Brain microvascular endothelial cell (primary cell): ENCODE measurements at regions not wholly inside any gene's neighbourhood (a gene's known extent, or its start where the extent isn't known, plus 50 kb on each side); places are given as distances from the start of the nearest gene placed in this dataset.

Source experiments
- DNase-seq: peaks from one replicate; pipeline ENCODE4 v3.0.0-alpha.2; 2020
- H3K27ac ChIP-seq: fragments of 250-450 bp; sonication (Bioruptor Pico); 2 replicates; pipeline ENCODE4 v1.5.1; 2020; ENCODE audit warnings: mild to moderate bottlenecking, moderate library complexity
- H3K27me3 ChIP-seq: fragments of 250-450 bp; sonication (Bioruptor Pico); replicated peaks from 2 replicates; pipeline ENCODE4 v1.5.1; 2020; ENCODE audit warnings: mild to moderate bottlenecking
- H3K36me3 ChIP-seq: fragments of 250-450 bp; sonication (Bioruptor Pico); replicated peaks from 2 replicates; pipeline ENCODE4 v1.5.1; 2020; ENCODE audit warnings: mild to moderate bottlenecking
- H3K4me3 ChIP-seq: 2 replicates; pipeline ENCODE4 v1.5.1; 2011; ENCODE audit warnings: low read depth, mild to moderate bottlenecking, control low read depth, low read length, moderate library complexity
- CTCF ChIP-seq: IDR thresholded peaks from 2 replicates; pipeline ENCODE4 v1.5.1; 2011; ENCODE audit warnings: low read depth, mild to moderate bottlenecking, moderate library complexity, low read length, control low read depth, inconsistent platforms; ENCODE audit errors: missing control alignments
- in situ Hi-C: cut with HindIII; loops from 2 replicates; pipeline ENCODE4 v1.10.0; 2017; ENCODE audit warnings: low sequenced_read_pairs, low pct_ligation_motif_present

GRCh38 chr2:185208261-185208660 lies 530.3 kb upstream of the FSIP2 start:
- peak; percentile 32 for DNase-seq
- TF ChIP-seq CTCF = peak; percentile 75

GRCh38 chr2:185215497-185215896 lies 523.1 kb upstream of the FSIP2 start:
- TF ChIP-seq CTCF = peak; percentile 20
- in situ Hi-C loops = no loop called here
- H3K4me3 ChIP-seq = no peak overlapping the region
- no peak overlapping the region for H3K27ac ChIP-seq
- DNase-seq = no peak
- H3K36me3 ChIP-seq = no peaks in the 10 kb centered on the region
- H3K27me3 ChIP-seq = no peaks in the 10 kb centered on the region

More at GRCh38 chr2:185208261-185208660, 530.3 kb upstream of the FSIP2 start:
- H3K27ac ChIP-seq = no peak overlapping the region
- no peaks in the 10 kb centered on the region for H3K36me3 ChIP-seq
- in situ Hi-C loops = no loop called here
- H3K4me3 ChIP-seq = no peak overlapping the region
- H3K27me3 ChIP-seq = no peaks in the 10 kb centered on the region

- peak; percentile 36 for DNase-seq
- no peak overlapping the region for H3K27ac ChIP-seq
- no peak for TF ChIP-seq CTCF
- H3K36me3 ChIP-seq = no peaks in the 10 kb centered on the region
- H3K27me3 ChIP-seq = no peaks in the 10 kb centered on the region
- in situ Hi-C loops = no loop called here
- H3K4me3 ChIP-seq = no peak overlapping the region
Observed at GRCh38 chr2:185219981-185220380, 518.6 kb upstream of the FSIP2 start.

GRCh38 chr2:185222311-185222710 lies 516.3 kb upstream of the FSIP2 start:
- in situ Hi-C loops = no loop called here
- H3K27me3 ChIP-seq = no peaks in the 10 kb centered on the region
- no peak overlapping the region for H3K4me3 ChIP-seq
- no peak overlapping the region for H3K27ac ChIP-seq
- no peaks in the 10 kb centered on the region for H3K36me3 ChIP-seq
- no peak for TF ChIP-seq CTCF
- no peak for DNase-seq

DNA sequence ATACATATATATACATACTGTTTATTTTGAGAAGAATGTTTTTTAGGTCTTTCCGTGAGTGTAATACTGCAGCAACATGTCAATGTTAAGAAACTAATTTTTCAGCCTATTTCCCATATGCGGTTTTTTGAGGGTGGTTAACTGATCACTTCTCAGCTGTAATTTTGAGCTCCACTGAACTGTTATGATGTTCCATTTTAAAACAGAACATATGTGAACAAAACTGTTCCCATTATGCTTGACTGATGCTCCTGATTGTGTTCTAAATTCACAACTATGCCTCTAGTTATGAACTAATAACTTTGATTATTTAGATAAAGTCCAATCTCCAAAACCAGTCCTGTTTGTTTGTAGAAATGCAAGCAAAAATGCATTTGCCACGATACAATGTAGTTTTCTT lies 511.2 kb upstream of the FSIP2 start:
- TF ChIP-seq CTCF = no peak

DNA sequence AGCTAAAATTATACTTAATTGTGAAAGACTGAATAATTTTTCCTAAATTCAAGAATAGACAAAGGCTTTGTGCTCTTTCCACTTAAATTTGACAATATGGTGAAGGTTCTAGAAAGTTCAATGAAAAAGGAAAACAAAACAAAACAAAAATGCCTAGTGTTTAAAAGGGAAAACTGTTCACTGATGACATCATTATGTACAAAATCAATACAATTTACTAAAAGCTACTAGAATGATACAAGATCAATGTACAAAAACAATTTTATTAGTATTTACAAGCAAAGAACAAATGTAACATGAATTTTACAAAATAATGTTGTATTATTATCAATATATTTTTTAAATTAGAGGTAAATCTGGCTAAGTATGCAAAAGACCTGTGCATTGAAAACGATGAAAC lies 499.1 kb upstream of the FSIP2 start:
- H3K27ac ChIP-seq = no peak overlapping the region
- no peak for TF ChIP-seq CTCF
- no peak overlapping the region for H3K4me3 ChIP-seq
- DNase-seq = no peak
- no peaks in the 10 kb centered on the region for H3K27me3 ChIP-seq
- in situ Hi-C loops = no loop called here
- H3K36me3 ChIP-seq = no peaks in the 10 kb centered on the region

More for the DNA sequence above, 511.2 kb upstream of the FSIP2 start:
- Histone ChIP-seq H3K27ac (no peak overlapping the region), H3K36me3 (no peaks in the 10 kb centered on the region), H3K4me3 (no peak overlapping the region), H3K27me3 (no peaks in the 10 kb centered on the region)
- DNase-seq = no peak
- in situ Hi-C loops = no loop called here
